Right lobe of liver (tissue), 4 donors: ENCODE measurements at regions not wholly inside any gene's neighbourhood (a gene's known extent, or its start where the extent isn't known, plus 50 kb on each side); places are given as distances from the start of the nearest gene placed in this dataset.

Experiments
- CTCF ChIP-seq, 4 donors: fragments of 200-600 bp in 3 of 4; fragments of 450-650 bp in 1 of 4; IDR thresholded peaks; one replicate each; pipeline versions ENCODE4 v1.5.1 to v1.8.0; 2016 to 2022; ENCODE audit warnings: antibody characterized with exemption in 4 of 4, mild to moderate bottlenecking in 2 of 4
- POLR2A ChIP-seq: fragments of 450-650 bp; IDR thresholded peaks from one replicate; pipeline ENCODE4 v1.6.1; 2017; ENCODE audit warnings: antibody characterized with exemption, mild to moderate bottlenecking
- donor health status: DM: no; HTN: no; CAD: no.
- donor health status: DM: no; HTN: no; CAD: no.
- donor health status: DM: no; HTN: yes; CAD: no.

- TF ChIP-seq CTCF (IDR thresholded peaks at IDR 0.05) (no peak), POLR2A (no peak)
Measured at GRCh38 chr4:126386512-126386911, 1071.8 kb downstream of the FAT4 start.
